HUES6 (cell line): ENCODE measurements at regions not wholly inside any gene's neighbourhood (a gene's known extent, or its start where the extent isn't known, plus 50 kb on each side); places are given as distances from the start of the nearest gene placed in this dataset.
"Not testable (repeated sequence)": the region's sequence is repeated elsewhere in the genome, so short reads cannot be mapped to it uniquely, and the experiment has no call there.

ENCODE experiments used
- H3K27ac ChIP-seq: 2 replicates; pipeline ENCODE4 v1.7.0; 2013; ENCODE audit warnings: low read depth, mild to moderate bottlenecking, low read length, inconsistent platforms
- H3K27me3 ChIP-seq: 2 replicates; pipeline ENCODE4 v1.6.1; 2013; ENCODE audit warnings: low read length; ENCODE audit not compliant: control insufficient read depth, insufficient read depth
- H3K36me3 ChIP-seq: 2 replicates; pipeline ENCODE4 v1.6.1; 2013; ENCODE audit warnings: low read length; ENCODE audit not compliant: control insufficient read depth, insufficient read depth
- H3K4me1 ChIP-seq: 2 replicates; pipeline ENCODE4 v1.6.1; 2013; ENCODE audit warnings: low read length; ENCODE audit not compliant: control insufficient read depth, insufficient read depth
- H3K4me3 ChIP-seq: 2 replicates; pipeline ENCODE4 v1.5.1; 2013; ENCODE audit warnings: low read depth, low read length
- H3K9ac ChIP-seq: one replicate; pipeline ENCODE4 v1.6.1; 2013; ENCODE audit warnings: mild to moderate bottlenecking, low read length
- H3K9me3 ChIP-seq: 2 replicates; pipeline ENCODE4 v1.6.1; 2013; ENCODE audit warnings: low read depth, low read length; ENCODE audit not compliant: control insufficient read depth, insufficient read depth

DNA sequence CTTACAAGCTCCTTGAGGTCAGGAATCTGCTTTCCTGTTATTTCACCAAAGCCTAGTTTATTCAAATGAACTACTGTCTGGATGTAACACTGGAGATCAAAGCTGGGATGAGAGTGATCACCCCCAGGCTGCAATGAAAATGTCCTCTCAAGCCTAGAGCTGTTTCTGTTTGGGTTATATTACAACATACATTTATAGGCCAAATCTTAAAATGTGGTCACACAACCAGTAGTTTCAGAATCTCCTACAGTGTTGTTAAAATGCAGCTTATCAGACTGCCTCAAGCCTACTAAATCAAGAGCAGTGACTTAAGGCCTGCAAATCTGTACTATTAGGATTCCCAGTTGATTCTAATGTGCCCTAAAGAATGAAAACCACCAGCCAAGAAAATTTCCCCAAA lies 207.5 kb downstream of the PAPSS1 start:
- Histone ChIP-seq H3K27me3 (no peaks in the 10 kb centered on the region), H3K36me3 (no peaks in the 10 kb centered on the region), H3K9me3 (peaks cover 18% of the 10 kb centered on the region), H3K27ac (no peak overlapping the region), H3K4me1 (peaks cover 11% of the 10 kb centered on the region; the same call in 1 of the 2 replicates), H3K4me3 (no peak overlapping the region), H3K9ac (no peak overlapping the region)

DNA sequence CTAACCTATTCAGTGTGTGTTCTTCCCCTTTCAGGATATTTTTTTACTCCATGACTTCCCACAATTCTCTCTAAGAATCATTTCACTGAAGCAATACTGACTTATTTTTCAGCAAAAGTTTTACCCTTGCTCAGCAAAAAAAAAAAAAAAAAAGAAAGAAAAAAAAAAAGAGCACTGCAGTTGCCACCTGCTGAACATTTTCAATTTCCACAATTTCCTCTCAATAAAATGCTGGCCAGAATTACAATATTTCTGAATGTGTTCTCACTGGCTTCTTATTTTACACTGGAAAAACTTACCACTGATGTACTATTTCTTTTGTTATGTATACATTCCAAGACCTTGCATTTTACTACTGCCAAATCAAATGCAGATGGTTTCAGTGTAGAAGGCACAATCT lies 210.4 kb downstream of the PAPSS1 start:
- Histone ChIP-seq H3K27ac (no peak overlapping the region), H3K9me3 (peaks cover 2% of the 10 kb centered on the region; the same call in 1 of the 2 replicates), H3K9ac (no peak overlapping the region), H3K27me3 (no peaks in the 10 kb centered on the region), H3K4me1 (peaks cover 11% of the 10 kb centered on the region; the same call in 1 of the 2 replicates), H3K4me3 (no peak overlapping the region), H3K36me3 (no peaks in the 10 kb centered on the region)

DNA sequence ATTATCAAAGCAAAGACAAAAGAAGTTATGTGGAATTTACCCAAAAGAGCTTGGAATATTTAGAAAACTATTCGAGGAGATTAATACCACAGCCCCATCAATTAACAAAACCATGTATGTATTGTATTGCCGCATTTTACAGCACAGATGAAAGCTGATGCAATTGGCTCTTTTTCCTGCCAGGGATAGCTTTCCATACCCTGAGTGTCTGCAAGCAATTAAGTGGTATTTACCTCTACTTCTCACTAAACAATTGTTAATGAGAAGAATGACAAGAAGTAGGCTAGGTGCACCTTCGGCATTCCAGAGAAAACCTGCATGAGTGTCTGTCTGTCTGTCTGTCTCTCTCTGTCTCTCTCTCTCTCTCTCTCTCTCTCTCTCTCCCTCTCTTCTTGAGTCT lies 219.5 kb downstream of the PAPSS1 start:
- H3K4me1 ChIP-seq = peaks cover 11% of the 10 kb centered on the region; the same call in 1 of the 2 replicates
- no peaks in the 10 kb centered on the region for H3K27me3 ChIP-seq
- H3K27ac ChIP-seq = no peak overlapping the region

DNA sequence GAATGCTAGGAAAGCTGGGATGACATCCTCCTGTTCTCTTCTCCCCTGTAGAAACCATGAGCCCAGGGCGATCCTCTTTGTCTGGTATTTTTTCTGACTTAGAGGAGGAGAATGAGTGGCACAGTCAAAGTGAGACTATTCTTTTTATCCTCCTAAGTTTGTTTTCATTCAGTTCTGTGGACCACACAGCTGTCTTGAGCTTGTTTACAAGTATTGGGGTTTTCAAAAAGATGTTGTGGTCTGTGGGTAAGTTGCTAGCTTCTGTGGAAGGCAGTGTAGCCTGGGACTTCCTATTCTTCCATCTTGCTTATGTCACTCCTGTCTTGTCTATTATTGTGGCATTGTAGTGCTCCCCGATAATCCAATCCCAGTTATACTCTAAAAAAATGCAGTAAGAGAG lies 223.0 kb downstream of the PAPSS1 start:
- H3K9ac ChIP-seq = no peak overlapping the region
- H3K27me3 ChIP-seq = no peaks in the 10 kb centered on the region
- H3K36me3 ChIP-seq = no peaks in the 10 kb centered on the region
- H3K27ac ChIP-seq = no peak overlapping the region
- peaks cover 11% of the 10 kb centered on the region; the same call in 1 of the 2 replicates for H3K4me1 ChIP-seq
- H3K4me3 ChIP-seq = no peak overlapping the region
- H3K9me3 ChIP-seq = no peaks in the 10 kb centered on the region

More for the DNA sequence above, 219.5 kb downstream of the PAPSS1 start:
- Histone ChIP-seq H3K36me3 (no peaks in the 10 kb centered on the region), H3K4me3 (no peak overlapping the region), H3K9ac (no peak overlapping the region), H3K9me3 (no peaks in the 10 kb centered on the region)

DNA sequence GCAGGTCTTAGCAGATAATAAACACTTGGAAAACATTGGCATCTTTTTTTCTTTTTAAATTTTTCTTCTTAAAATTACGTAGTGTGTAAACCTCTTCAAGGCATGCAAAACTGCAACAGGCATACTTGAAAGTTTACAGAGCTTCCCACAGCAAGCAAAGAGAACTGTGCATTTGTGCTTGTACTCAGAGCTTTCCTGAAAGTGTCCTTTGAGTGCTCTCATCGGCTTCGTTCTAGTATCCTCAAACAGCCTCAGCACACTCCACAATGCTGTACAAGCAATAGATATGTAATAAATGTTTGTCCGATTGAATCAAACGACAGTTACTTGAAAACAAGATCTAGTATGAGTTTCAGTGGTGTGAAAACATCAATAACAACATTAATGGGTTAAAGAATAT lies 227.5 kb downstream of the PAPSS1 start:
- H3K27me3 ChIP-seq = no peaks in the 10 kb centered on the region
- H3K9ac ChIP-seq = no peak overlapping the region
- H3K27ac ChIP-seq = no peak overlapping the region
- H3K4me1 ChIP-seq = no peaks in the 10 kb centered on the region
- H3K36me3 ChIP-seq = no peaks in the 10 kb centered on the region
- no peak overlapping the region for H3K4me3 ChIP-seq
- no peaks in the 10 kb centered on the region for H3K9me3 ChIP-seq

- Histone ChIP-seq H3K4me1 (no peaks in the 10 kb centered on the region), H3K9ac (no peak overlapping the region), H3K4me3 (no peak overlapping the region), H3K36me3 (no peaks in the 10 kb centered on the region), H3K27me3 (no peaks in the 10 kb centered on the region), H3K9me3 (no peaks in the 10 kb centered on the region), H3K27ac (no peak overlapping the region)
Observed at GRCh38 chr4:107490116-107490515, 229.9 kb downstream of the PAPSS1 start.

- not testable (repeated sequence) for H3K4me3 ChIP-seq, H3K27me3 ChIP-seq, H3K36me3 ChIP-seq, H3K4me1 ChIP-seq, H3K9ac ChIP-seq, H3K9me3 ChIP-seq, H3K27ac ChIP-seq
Observed at GRCh38 chr4:107483621-107484020, 236.4 kb downstream of the PAPSS1 start.

DNA sequence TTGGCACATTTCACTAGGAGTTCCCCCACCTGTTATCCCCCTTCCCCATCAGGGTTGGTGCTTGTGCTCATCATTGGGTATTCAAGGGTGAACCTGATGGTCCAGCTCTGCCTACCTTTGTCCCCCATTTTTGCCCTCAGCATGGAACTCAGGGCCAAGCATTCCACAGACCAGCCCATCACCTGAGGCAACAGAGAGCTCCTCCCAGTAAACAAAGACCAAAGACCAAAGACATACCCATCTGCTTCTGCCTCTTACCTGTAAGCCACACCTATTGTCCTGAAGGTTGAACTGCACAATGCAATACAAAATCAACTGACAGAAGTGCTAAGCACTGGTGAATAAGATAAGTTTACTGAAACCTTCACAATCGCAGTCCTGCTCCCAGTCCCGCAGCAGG lies 237.5 kb downstream of the PAPSS1 start:
- Histone ChIP-seq H3K36me3 (no peaks in the 10 kb centered on the region), H3K9ac (no peak overlapping the region), H3K4me1 (no peaks in the 10 kb centered on the region), H3K27me3 (no peaks in the 10 kb centered on the region), H3K9me3 (no peaks in the 10 kb centered on the region), H3K27ac (no peak overlapping the region), H3K4me3 (no peak overlapping the region)

DNA sequence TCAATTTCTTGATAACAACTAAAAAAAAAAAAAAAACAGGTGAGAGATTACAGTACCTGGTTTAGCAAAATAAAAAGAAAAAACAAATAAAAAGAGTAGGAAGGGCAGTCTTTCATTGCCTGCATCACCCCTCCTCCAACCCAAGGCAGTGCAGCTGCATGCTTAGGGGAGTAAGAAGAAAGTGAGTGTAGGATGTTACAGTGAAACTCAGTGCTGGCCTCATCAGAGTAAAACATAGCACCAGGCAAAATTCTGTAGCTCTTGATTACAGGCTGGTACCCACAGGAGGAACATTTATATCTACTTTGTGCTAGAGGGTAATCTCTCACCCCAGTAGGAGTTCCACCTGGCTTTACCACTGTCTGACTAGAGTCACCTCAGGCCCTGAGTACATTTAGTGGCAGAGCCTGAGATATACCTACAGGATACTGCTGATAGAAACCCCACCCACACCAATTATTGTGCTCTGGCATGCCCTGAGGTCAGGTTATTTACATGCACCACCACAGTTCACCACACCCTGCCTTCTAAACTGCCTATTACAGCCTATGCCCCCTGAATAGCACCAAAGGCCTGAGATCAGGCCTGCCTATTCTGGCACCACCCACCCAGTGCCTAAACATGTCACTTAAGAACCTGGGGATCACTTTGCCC lies 241.6 kb downstream of the PAPSS1 start:
- H3K36me3 ChIP-seq = no peaks in the 10 kb centered on the region
- H3K4me1 ChIP-seq = no peaks in the 10 kb centered on the region
- no peak overlapping the region for H3K4me3 ChIP-seq
- H3K9ac ChIP-seq = no peak overlapping the region
- H3K27me3 ChIP-seq = no peaks in the 10 kb centered on the region
- no peak overlapping the region for H3K27ac ChIP-seq
- H3K9me3 ChIP-seq = no peaks in the 10 kb centered on the region

GRCh38 chr4:107473126-107473525 lies 246.9 kb downstream of the PAPSS1 start:
- H3K9ac ChIP-seq = no peak overlapping the region
- no peak overlapping the region for H3K27ac ChIP-seq
- no peaks in the 10 kb centered on the region for H3K27me3 ChIP-seq
- H3K9me3 ChIP-seq = no peaks in the 10 kb centered on the region
- no peaks in the 10 kb centered on the region for H3K36me3 ChIP-seq
- no peaks in the 10 kb centered on the region for H3K4me1 ChIP-seq
- H3K4me3 ChIP-seq = no peak overlapping the region

DNA sequence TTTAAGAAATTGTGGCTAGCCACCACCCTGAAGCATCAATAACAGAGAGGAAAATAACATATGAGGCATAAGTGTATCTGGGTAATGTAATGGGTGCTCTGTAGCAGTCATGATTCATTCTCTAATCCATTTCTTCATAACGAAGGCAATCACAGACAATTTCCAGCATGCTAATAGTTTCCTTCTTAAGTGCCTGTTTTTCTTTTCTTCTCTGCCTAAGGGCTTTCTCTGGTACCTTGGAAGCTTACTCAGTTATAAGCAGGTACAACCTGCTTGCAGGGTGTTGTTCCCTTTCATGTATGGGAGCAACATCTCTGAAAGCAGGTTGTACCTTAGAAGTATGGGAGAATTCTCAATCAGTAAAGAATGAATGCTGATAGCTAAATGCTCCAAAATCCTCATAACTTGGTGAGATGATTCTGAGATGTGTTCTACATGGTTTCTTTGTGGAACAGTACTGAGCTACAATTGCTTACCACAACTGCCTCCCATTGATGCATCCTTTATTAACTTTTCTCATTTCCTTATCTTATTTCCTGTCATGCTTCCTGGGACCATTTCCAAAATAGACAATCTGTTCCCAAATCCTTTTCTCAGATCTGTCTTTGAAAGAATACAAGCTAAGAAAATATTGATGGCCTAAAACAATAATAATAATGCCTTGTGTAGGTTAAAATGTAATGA lies 247.6 kb downstream of the PAPSS1 start:
- Histone ChIP-seq H3K27ac (no peak overlapping the region), H3K4me1 (no peaks in the 10 kb centered on the region), H3K9me3 (no peaks in the 10 kb centered on the region), H3K4me3 (no peak overlapping the region), H3K36me3 (no peaks in the 10 kb centered on the region), H3K27me3 (no peaks in the 10 kb centered on the region), H3K9ac (no peak overlapping the region)
